ENCODE measurements at regions not wholly inside any gene's neighbourhood (a gene's known extent, or its start where the extent isn't known, plus 50 kb on each side); places are given as distances from the start of the nearest gene placed in this dataset.

- Histone ChIP-seq H2AFZ (ENCODE audit: low read depth, low read length) (no peak overlapping the region), H3K4me3 (ENCODE audit: low read length) (no peak overlapping the region), H3K79me2 (replicated peaks; ENCODE audit: insufficient read depth, low read length) (no peaks in the 10 kb centered on the region), H3K27ac (ENCODE audit: low read length) (no peak overlapping the region), H3F3A (ENCODE audit: insufficient read depth, low read length, poor library complexity, severe bottlenecking) (no peaks in the 10 kb centered on the region), H3K9me2 (ENCODE audit: insufficient read depth, low read length) (no peaks in the 10 kb centered on the region), H3K9me3 (ENCODE audit: low read length) (no peaks in the 10 kb centered on the region), H3K4me2 (ENCODE audit: low read length) (no peak overlapping the region), H3K9ac (ENCODE audit: low read length) (no peak overlapping the region), H3K36me3 (ENCODE audit: insufficient read depth, low read length) (no peaks in the 10 kb centered on the region), H4K20me1 (ENCODE audit: insufficient read depth) (no peaks in the 10 kb centered on the region), H3K27me3 (ENCODE audit: insufficient read depth, low read depth, low read length) (peaks cover 13% of the 10 kb centered on the region)
- TF ChIP-seq EP300 (conservative IDR thresholded peaks at IDR 0.05; ENCODE audit: poor library complexity, severe bottlenecking): no peak
- TF ChIP-seq POLR2AphosphoS5 (IDR thresholded peaks at IDR 0.05): no peak
- TF ChIP-seq TAF1 (IDR thresholded peaks at IDR 0.05; ENCODE audit: low read depth): no peak
- TF ChIP-seq MXI1 (conservative IDR thresholded peaks at IDR 0.05; ENCODE audit: poor library complexity, severe bottlenecking): no peak
- no peak for TF ChIP-seq RAD21 (conservative IDR thresholded peaks at IDR 0.05)
- no peak for TF ChIP-seq EZH2 (IDR thresholded peaks at IDR 0.05; ENCODE audit: borderline replicate concordance, insufficient read depth, low read length, poor library complexity, severe bottlenecking)
- TF ChIP-seq, protein P1, sequence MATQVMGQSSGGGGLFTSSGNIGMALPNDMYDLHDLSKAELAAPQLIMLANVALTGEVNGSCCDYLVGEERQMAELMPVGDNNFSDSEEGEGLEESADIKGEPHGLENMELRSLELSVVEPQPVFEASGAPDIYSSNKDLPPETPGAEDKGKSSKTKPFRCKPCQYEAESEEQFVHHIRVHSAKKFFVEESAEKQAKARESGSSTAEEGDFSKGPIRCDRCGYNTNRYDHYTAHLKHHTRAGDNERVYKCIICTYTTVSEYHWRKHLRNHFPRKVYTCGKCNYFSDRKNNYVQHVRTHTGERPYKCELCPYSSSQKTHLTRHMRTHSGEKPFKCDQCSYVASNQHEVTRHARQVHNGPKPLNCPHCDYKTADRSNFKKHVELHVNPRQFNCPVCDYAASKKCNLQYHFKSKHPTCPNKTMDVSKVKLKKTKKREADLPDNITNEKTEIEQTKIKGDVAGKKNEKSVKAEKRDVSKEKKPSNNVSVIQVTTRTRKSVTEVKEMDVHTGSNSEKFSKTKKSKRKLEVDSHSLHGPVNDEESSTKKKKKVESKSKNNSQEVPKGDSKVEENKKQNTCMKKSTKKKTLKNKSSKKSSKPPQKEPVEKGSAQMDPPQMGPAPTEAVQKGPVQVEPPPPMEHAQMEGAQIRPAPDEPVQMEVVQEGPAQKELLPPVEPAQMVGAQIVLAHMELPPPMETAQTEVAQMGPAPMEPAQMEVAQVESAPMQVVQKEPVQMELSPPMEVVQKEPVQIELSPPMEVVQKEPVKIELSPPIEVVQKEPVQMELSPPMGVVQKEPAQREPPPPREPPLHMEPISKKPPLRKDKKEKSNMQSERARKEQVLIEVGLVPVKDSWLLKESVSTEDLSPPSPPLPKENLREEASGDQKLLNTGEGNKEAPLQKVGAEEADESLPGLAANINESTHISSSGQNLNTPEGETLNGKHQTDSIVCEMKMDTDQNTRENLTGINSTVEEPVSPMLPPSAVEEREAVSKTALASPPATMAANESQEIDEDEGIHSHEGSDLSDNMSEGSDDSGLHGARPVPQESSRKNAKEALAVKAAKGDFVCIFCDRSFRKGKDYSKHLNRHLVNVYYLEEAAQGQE (IDR thresholded peaks at IDR 0.05; ENCODE audit: borderline replicate concordance): no peak
Observed at GRCh38 chr11:119791701-119792151, 62.7 kb upstream of the NECTIN1 start.

DNA sequence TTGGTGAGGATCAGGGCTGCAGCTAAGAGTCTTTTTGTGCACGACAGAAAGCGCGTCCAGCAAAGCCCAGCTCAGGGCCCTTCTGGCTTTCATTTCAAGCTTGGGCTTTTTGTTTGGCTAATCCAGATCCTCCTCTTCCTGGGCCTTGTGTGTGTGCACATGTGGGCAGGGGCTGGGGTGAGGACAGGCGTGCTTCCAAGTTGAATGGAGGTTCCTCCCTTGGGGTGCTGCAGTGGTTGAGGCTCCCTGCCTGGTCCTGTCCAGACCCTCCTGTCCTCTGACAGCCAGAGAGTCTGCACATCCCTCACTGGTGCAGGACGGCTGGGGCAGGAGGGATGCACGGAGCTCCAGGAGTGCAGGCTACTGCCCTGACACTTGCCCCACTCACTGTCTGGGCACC is 62.0 kb upstream of the NECTIN1 start:
- H3K36me3 ChIP-seq (ENCODE audit: insufficient read depth, low read length): no peaks in the 10 kb centered on the region
- no peaks in the 10 kb centered on the region for H3K9me3 ChIP-seq (ENCODE audit: low read length)
- no peaks in the 10 kb centered on the region for H3K79me2 ChIP-seq (replicated peaks; ENCODE audit: insufficient read depth, low read length)
- no peak overlapping the region for H2AFZ ChIP-seq (ENCODE audit: low read depth, low read length)
- no peaks in the 10 kb centered on the region for H4K20me1 ChIP-seq (ENCODE audit: insufficient read depth)
- no peak overlapping the region for H3K9ac ChIP-seq (ENCODE audit: low read length)
- H3K4me3 ChIP-seq (ENCODE audit: low read length): no peak overlapping the region
- H3K27me3 ChIP-seq (ENCODE audit: insufficient read depth, low read depth, low read length): peaks cover 13% of the 10 kb centered on the region
- no peak overlapping the region for H3K27ac ChIP-seq (ENCODE audit: low read length)
- H3K4me2 ChIP-seq (ENCODE audit: low read length): no peak overlapping the region
- H3F3A ChIP-seq (ENCODE audit: insufficient read depth, low read length, poor library complexity, severe bottlenecking): no peaks in the 10 kb centered on the region
- no peaks in the 10 kb centered on the region for H3K9me2 ChIP-seq (ENCODE audit: insufficient read depth, low read length)
- TF ChIP-seq, protein P2, sequence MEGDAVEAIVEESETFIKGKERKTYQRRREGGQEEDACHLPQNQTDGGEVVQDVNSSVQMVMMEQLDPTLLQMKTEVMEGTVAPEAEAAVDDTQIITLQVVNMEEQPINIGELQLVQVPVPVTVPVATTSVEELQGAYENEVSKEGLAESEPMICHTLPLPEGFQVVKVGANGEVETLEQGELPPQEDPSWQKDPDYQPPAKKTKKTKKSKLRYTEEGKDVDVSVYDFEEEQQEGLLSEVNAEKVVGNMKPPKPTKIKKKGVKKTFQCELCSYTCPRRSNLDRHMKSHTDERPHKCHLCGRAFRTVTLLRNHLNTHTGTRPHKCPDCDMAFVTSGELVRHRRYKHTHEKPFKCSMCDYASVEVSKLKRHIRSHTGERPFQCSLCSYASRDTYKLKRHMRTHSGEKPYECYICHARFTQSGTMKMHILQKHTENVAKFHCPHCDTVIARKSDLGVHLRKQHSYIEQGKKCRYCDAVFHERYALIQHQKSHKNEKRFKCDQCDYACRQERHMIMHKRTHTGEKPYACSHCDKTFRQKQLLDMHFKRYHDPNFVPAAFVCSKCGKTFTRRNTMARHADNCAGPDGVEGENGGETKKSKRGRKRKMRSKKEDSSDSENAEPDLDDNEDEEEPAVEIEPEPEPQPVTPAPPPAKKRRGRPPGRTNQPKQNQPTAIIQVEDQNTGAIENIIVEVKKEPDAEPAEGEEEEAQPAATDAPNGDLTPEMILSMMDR (IDR thresholded peaks at IDR 0.05; ENCODE audit: poor library complexity, severe bottlenecking): no peak

DNA sequence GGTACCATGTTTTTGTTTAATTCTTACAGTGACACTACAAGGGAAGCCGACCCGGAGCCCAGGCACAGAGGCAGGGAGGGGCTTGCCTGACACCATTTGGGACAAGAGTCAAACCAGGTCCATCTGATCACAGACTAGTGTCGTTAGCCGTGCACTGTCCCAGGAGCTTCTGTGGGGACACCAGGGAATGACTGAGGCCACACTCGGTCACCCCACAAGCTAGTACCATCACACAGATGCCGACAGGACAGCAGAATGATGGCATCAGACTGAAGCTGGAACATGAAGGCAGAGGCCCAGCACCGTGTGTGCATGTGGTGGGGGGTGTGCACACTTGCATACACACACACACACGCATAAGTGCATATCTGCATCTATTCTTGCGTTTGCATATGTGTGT is 61.5 kb upstream of the NECTIN1 start:
- Histone ChIP-seq H3K9me2 (ENCODE audit: insufficient read depth, low read length) (no peaks in the 10 kb centered on the region), H3K79me2 (replicated peaks; ENCODE audit: insufficient read depth, low read length) (no peaks in the 10 kb centered on the region), H3K36me3 (ENCODE audit: insufficient read depth, low read length) (no peaks in the 10 kb centered on the region), H2AFZ (ENCODE audit: low read depth, low read length) (no peak overlapping the region), H3K9me3 (ENCODE audit: low read length) (no peaks in the 10 kb centered on the region), H3K9ac (ENCODE audit: low read length) (no peak overlapping the region), H4K20me1 (ENCODE audit: insufficient read depth) (no peaks in the 10 kb centered on the region), H3K27me3 (ENCODE audit: insufficient read depth, low read depth, low read length) (peaks cover 13% of the 10 kb centered on the region), H3F3A (ENCODE audit: insufficient read depth, low read length, poor library complexity, severe bottlenecking) (no peaks in the 10 kb centered on the region), H3K27ac (ENCODE audit: low read length) (no peak overlapping the region), H3K4me3 (ENCODE audit: low read length) (no peak overlapping the region), H3K4me2 (ENCODE audit: low read length) (no peak overlapping the region)
- no peak for TF ChIP-seq SMC3 (conservative IDR thresholded peaks at IDR 0.05; ENCODE audit: poor library complexity)
- no peak for TF ChIP-seq TAF1 (IDR thresholded peaks at IDR 0.05; ENCODE audit: low read depth)
- TF ChIP-seq EZH2 (IDR thresholded peaks at IDR 0.05; ENCODE audit: borderline replicate concordance, insufficient read depth, low read length, poor library complexity, severe bottlenecking): no peak
- TF ChIP-seq RAD21 (conservative IDR thresholded peaks at IDR 0.05): no peak
- TF ChIP-seq, protein P1 (IDR thresholded peaks at IDR 0.05; ENCODE audit: borderline replicate concordance): no peak
- no peak for TF ChIP-seq MXI1 (conservative IDR thresholded peaks at IDR 0.05; ENCODE audit: poor library complexity, severe bottlenecking)
- no peak for TF ChIP-seq EP300 (conservative IDR thresholded peaks at IDR 0.05; ENCODE audit: poor library complexity, severe bottlenecking)
- TF ChIP-seq, protein P2 (IDR thresholded peaks at IDR 0.05; ENCODE audit: poor library complexity, severe bottlenecking): no peak
- TF ChIP-seq POLR2AphosphoS5 (IDR thresholded peaks at IDR 0.05): no peak
